GM21786 (cell line): ENCODE measurements at regions not wholly inside any gene's neighbourhood (a gene's known extent, or its start where the extent isn't known, plus 50 kb on each side); places are given as distances from the start of the nearest gene placed in this dataset.

Experiments used
- ATAC-seq: cut with Tn5 transposase; IDR thresholded peaks from one replicate; pipeline ENCODE4 v1.9.1; 2021; ENCODE audit not compliant: unreplicated experiment

GRCh38 chr5:8376478-8376877 is 507.5 kb downstream of the MTRR start:
- ATAC-seq, result no peak

GRCh38 chr5:8381972-8382371 is 513.0 kb downstream of the MTRR start:
- no peak for ATAC-seq

- no peak for ATAC-seq
Observed at GRCh38 chr5:8382456-8382855, 513.5 kb downstream of the MTRR start.

- no peak for ATAC-seq
Observed at GRCh38 chr5:8383616-8384015, 514.7 kb downstream of the MTRR start.

- ATAC-seq, result no peak
Observed at GRCh38 chr5:8386719-8387288, 517.9 kb downstream of the MTRR start.

GRCh38 chr5:8391911-8392310 is 523.0 kb downstream of the MTRR start:
- ATAC-seq, result no peak

- no peak for ATAC-seq
Observed at GRCh38 chr5:8393240-8393639, 524.3 kb downstream of the MTRR start.

- ATAC-seq, result no peak
Observed at GRCh38 chr5:8394965-8395364, 526.0 kb downstream of the MTRR start.

- no peak for ATAC-seq
Observed at GRCh38 chr5:8396246-8396645, 527.3 kb downstream of the MTRR start.

- ATAC-seq, result no peak
Observed at GRCh38 chr5:8396756-8397155, 527.8 kb downstream of the MTRR start.

- no peak for ATAC-seq
Observed at GRCh38 chr5:8399471-8399870, 530.5 kb downstream of the MTRR start.

- ATAC-seq, result no peak
Observed at GRCh38 chr5:8408258-8408657, 539.3 kb downstream of the MTRR start.

- no peak for ATAC-seq
Observed at GRCh38 chr5:8410618-8411017, 541.7 kb downstream of the MTRR start.

GRCh38 chr5:8413975-8414374 is 545.0 kb downstream of the MTRR start:
- ATAC-seq, result no peak

- no peak for ATAC-seq
Observed at GRCh38 chr5:8417316-8418048, 548.5 kb downstream of the MTRR start.

- ATAC-seq, result no peak
Observed at GRCh38 chr5:8418049-8418426, 549.1 kb downstream of the MTRR start.

GRCh38 chr5:8429778-8430758 is 561.1 kb downstream of the MTRR start:
- no peak for ATAC-seq

- ATAC-seq, result no peak
Observed at GRCh38 chr5:8434501-8434900, 565.6 kb downstream of the MTRR start.

- no peak for ATAC-seq
Observed at GRCh38 chr5:8436924-8437323, 568.0 kb downstream of the MTRR start.

GRCh38 chr5:8445139-8445538 is 576.2 kb downstream of the MTRR start:
- no peak for ATAC-seq

- ATAC-seq, result no peak
Observed at GRCh38 chr5:8446179-8446578, 577.2 kb downstream of the MTRR start.

GRCh38 chr5:8456846-8457186 is 587.9 kb downstream of the MTRR start:
- no peak for ATAC-seq
